Liver (tissue), 3 donors: ENCODE measurements at regions not wholly inside any gene's neighbourhood (a gene's known extent, or its start where the extent isn't known, plus 50 kb on each side); places are given as distances from the start of the nearest gene placed in this dataset.

Experiments used
- CTCF ChIP-seq: fragments of 150-350 bp; IDR thresholded peaks from 2 replicates; pipeline ENCODE4 v1.5.1; 2017; ENCODE audit warnings: improper control_type of control experiment, low read depth, low read length; ENCODE audit not compliant: missing input control
- GABPA ChIP-seq, 2 donors: IDR thresholded peaks in 1 of 2; conservative IDR thresholded peaks in 1 of 2; 2 replicates each; pipeline ENCODE4 v1.6.1; 2016; ENCODE audit warnings: antibody characterized with exemption in 2 of 2, mild to moderate bottlenecking in 1 of 2, moderate library complexity in 1 of 2
- MAX ChIP-seq: IDR thresholded peaks from 2 replicates; pipeline ENCODE4 v1.6.1; 2016; ENCODE audit warnings: antibody characterized with exemption
- RAD21 ChIP-seq, 2 donors: IDR thresholded peaks; 2 replicates each; pipeline ENCODE4 v1.6.1; 2016; ENCODE audit warnings: antibody characterized with exemption in 2 of 2, mild to moderate bottlenecking in 2 of 2
- TAF1 ChIP-seq: conservative IDR thresholded peaks from 2 replicates; pipeline ENCODE4 v1.6.1; 2016; ENCODE audit warnings: antibody characterized with exemption, mild to moderate bottlenecking
- ZBTB33 ChIP-seq: IDR thresholded peaks from 2 replicates; pipeline ENCODE4 v1.6.1; 2016; ENCODE audit warnings: antibody characterized with exemption
- TF ChIP-seq, protein P1 (sequence below): IDR thresholded peaks from 2 replicates; pipeline ENCODE4 v1.6.1; 2016; ENCODE audit warnings: antibody characterized with exemption, mild to moderate bottlenecking
- TF ChIP-seq, protein P2 (sequence below): IDR thresholded peaks from 2 replicates; pipeline ENCODE4 v1.6.1; 2016; ENCODE audit warnings: antibody characterized with exemption
- donor health status: healthy.
- donor health status: healthy.

DNA sequence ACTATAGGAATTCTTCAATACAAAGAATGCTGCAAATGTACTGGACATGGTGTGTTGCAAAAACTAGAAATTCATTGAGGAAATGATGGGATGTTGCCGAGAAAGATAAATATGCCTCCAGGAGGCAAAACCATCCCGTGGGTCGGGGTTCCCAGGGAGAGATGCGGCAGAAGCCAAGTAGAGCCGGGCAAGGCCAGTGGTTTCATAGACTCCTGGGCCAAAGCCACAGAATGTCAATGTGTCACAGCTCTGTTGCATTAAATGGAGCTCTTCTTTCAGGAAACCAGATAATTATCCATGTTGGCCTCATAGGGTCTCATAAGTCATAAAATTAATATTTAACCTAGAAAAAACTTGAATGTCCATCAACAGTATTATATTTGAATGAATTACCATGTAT is 419.5 kb upstream of the CDH10 start:
- TF ChIP-seq, protein P1, sequence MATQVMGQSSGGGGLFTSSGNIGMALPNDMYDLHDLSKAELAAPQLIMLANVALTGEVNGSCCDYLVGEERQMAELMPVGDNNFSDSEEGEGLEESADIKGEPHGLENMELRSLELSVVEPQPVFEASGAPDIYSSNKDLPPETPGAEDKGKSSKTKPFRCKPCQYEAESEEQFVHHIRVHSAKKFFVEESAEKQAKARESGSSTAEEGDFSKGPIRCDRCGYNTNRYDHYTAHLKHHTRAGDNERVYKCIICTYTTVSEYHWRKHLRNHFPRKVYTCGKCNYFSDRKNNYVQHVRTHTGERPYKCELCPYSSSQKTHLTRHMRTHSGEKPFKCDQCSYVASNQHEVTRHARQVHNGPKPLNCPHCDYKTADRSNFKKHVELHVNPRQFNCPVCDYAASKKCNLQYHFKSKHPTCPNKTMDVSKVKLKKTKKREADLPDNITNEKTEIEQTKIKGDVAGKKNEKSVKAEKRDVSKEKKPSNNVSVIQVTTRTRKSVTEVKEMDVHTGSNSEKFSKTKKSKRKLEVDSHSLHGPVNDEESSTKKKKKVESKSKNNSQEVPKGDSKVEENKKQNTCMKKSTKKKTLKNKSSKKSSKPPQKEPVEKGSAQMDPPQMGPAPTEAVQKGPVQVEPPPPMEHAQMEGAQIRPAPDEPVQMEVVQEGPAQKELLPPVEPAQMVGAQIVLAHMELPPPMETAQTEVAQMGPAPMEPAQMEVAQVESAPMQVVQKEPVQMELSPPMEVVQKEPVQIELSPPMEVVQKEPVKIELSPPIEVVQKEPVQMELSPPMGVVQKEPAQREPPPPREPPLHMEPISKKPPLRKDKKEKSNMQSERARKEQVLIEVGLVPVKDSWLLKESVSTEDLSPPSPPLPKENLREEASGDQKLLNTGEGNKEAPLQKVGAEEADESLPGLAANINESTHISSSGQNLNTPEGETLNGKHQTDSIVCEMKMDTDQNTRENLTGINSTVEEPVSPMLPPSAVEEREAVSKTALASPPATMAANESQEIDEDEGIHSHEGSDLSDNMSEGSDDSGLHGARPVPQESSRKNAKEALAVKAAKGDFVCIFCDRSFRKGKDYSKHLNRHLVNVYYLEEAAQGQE, result no peak
- TF ChIP-seq MAX (no peak), RAD21 (IDR thresholded peaks at IDR 0.05) (no peak), TAF1 (no peak), CTCF (no peak), GABPA (IDR thresholded peaks at IDR 0.05 in 1 of 2, conservative IDR thresholded peaks at IDR 0.05 in 1 of 2) (no peak), ZBTB33 (no peak)
- TF ChIP-seq, protein P2, sequence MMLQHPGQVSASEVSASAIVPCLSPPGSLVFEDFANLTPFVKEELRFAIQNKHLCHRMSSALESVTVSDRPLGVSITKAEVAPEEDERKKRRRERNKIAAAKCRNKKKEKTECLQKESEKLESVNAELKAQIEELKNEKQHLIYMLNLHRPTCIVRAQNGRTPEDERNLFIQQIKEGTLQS, result no peak
